Liver (tissue), 8 donors: ENCODE measurements at regions not wholly inside any gene's neighbourhood (a gene's known extent, or its start where the extent isn't known, plus 50 kb on each side); places are given as distances from the start of the nearest gene placed in this dataset.

Source experiments
- DNase-seq: peaks from one replicate; pipeline ENCODE4 v3.0.0-alpha.2; 2017; ENCODE audit warnings: low spot score
- H3K27ac ChIP-seq, 2 donors: one replicate each; pipeline ENCODE4 v1.7.0; 2013; ENCODE audit warnings: inconsistent platforms in 2 of 2, low read length in 2 of 2, control low read depth in 1 of 2, low read depth in 1 of 2, mild to moderate bottlenecking in 1 of 2
- H3K27me3 ChIP-seq, 4 donors: one replicate each; pipeline versions ENCODE4 v1.6.1 to v1.7.0; 2013; ENCODE audit warnings: low read length in 3 of 4, inconsistent platforms in 1 of 4, mild to moderate bottlenecking in 1 of 4, moderate library complexity in 1 of 4; ENCODE audit not compliant: control insufficient read depth in 4 of 4, insufficient read depth in 4 of 4
- H3K36me3 ChIP-seq, 4 donors: one replicate each; pipeline versions ENCODE4 v1.6.1 to v1.7.0; 2013; ENCODE audit warnings: low read length in 3 of 4, mild to moderate bottlenecking in 3 of 4, low read depth in 1 of 4, moderate library complexity in 1 of 4; ENCODE audit not compliant: control insufficient read depth in 4 of 4, insufficient read depth in 3 of 4
- H3K4me1 ChIP-seq, 4 donors: one replicate each; pipeline versions ENCODE4 v1.6.1 to v1.7.0; 2013; ENCODE audit warnings: low read length in 3 of 4, mild to moderate bottlenecking in 3 of 4, moderate library complexity in 1 of 4; ENCODE audit not compliant: control insufficient read depth in 4 of 4, insufficient read depth in 4 of 4
- H3K4me3 ChIP-seq, 3 donors: one replicate each; pipeline versions ENCODE4 v1.6.1 to v1.7.0; 2013; ENCODE audit warnings: low read length in 3 of 3, control low read depth in 1 of 3, low read depth in 1 of 3, mild to moderate bottlenecking in 1 of 3
- H3K9ac ChIP-seq, 2 donors: one replicate each; pipeline ENCODE4 v1.7.0; 2013; ENCODE audit warnings: low read length in 2 of 2, mild to moderate bottlenecking in 2 of 2, moderate library complexity in 2 of 2, control low read depth in 1 of 2, low read depth in 1 of 2
- H3K9me3 ChIP-seq, 4 donors: one replicate each; pipeline versions ENCODE4 v1.6.1 to v1.7.0; 2013; ENCODE audit warnings: low read length in 3 of 4; ENCODE audit not compliant: control insufficient read depth in 4 of 4
- ATF3 ChIP-seq: IDR thresholded peaks from 2 replicates; pipeline ENCODE4 v1.6.1; 2016; ENCODE audit warnings: antibody characterized with exemption
- CTCF ChIP-seq: fragments of 150-350 bp; IDR thresholded peaks from 2 replicates; pipeline ENCODE4 v1.5.1; 2017; ENCODE audit warnings: improper control_type of control experiment, low read depth, low read length; ENCODE audit not compliant: missing input control
- EGR1 ChIP-seq, 2 donors: IDR thresholded peaks; 2 replicates each; pipeline ENCODE4 v1.6.1; 2016 to 2018; ENCODE audit warnings: antibody characterized with exemption in 2 of 2, low read depth in 2 of 2
- FOXA1 ChIP-seq: IDR thresholded peaks from 2 replicates; pipeline ENCODE4 v1.6.1; 2016; ENCODE audit warnings: antibody characterized with exemption
- FOXA2 ChIP-seq: IDR thresholded peaks from 2 replicates; pipeline ENCODE4 v1.6.1; 2016; ENCODE audit warnings: antibody characterized with exemption
- GABPA ChIP-seq, 2 donors: IDR thresholded peaks in 1 of 2; conservative IDR thresholded peaks in 1 of 2; 2 replicates each; pipeline ENCODE4 v1.6.1; 2016; ENCODE audit warnings: antibody characterized with exemption in 2 of 2, mild to moderate bottlenecking in 1 of 2, moderate library complexity in 1 of 2
- HNF4A ChIP-seq, 2 donors: conservative IDR thresholded peaks; 2 replicates each; pipeline ENCODE4 v1.6.1; 2016; ENCODE audit warnings: antibody characterized with exemption in 2 of 2, mild to moderate bottlenecking in 2 of 2
- HNF4G ChIP-seq: IDR thresholded peaks from 2 replicates; pipeline ENCODE4 v1.6.1; 2016; ENCODE audit warnings: antibody characterized with exemption
- JUND ChIP-seq, 2 donors: IDR thresholded peaks; 2 replicates each; pipeline ENCODE4 v1.6.1; 2016; ENCODE audit warnings: antibody characterized with exemption in 2 of 2
- MAX ChIP-seq: IDR thresholded peaks from 2 replicates; pipeline ENCODE4 v1.6.1; 2016; ENCODE audit warnings: antibody characterized with exemption
- RAD21 ChIP-seq, 2 donors: IDR thresholded peaks; 2 replicates each; pipeline ENCODE4 v1.6.1; 2016; ENCODE audit warnings: antibody characterized with exemption in 2 of 2, mild to moderate bottlenecking in 2 of 2
- REST ChIP-seq: IDR thresholded peaks from 2 replicates; pipeline ENCODE4 v1.6.1; 2016; ENCODE audit warnings: antibody characterized with exemption, mild to moderate bottlenecking
- SP1 ChIP-seq: IDR thresholded peaks from 2 replicates; pipeline ENCODE4 v1.6.1; 2018; ENCODE audit warnings: antibody characterized with exemption, mild to moderate bottlenecking
- TAF1 ChIP-seq: conservative IDR thresholded peaks from 2 replicates; pipeline ENCODE4 v1.6.1; 2016; ENCODE audit warnings: antibody characterized with exemption, mild to moderate bottlenecking
- YY1 ChIP-seq: IDR thresholded peaks from 2 replicates; pipeline ENCODE4 v1.6.1; 2016; ENCODE audit warnings: antibody characterized with exemption, mild to moderate bottlenecking
- ZBTB33 ChIP-seq: IDR thresholded peaks from 2 replicates; pipeline ENCODE4 v1.6.1; 2016; ENCODE audit warnings: antibody characterized with exemption
- WGBS: extraction: QIAGEN DNeasy Blood & Tissue Kit; methylation state at CpG from one replicate; pipeline ENCODE4 v1.1.7; 2013; 5-methylcytosine and 5-hydroxymethylcytosine counted together
- donor health status: healthy.
- donor health status: healthy.
- donor health status: healthy.
- donor health status: healthy.
- donor health status: healthy.

- WGBS = 89% methylated on average over 3 of the region's 3 CpGs
Observed at GRCh38 chr1:209417761-209418160, 165.8 kb upstream of the CAMK1G start.

GRCh38 chr1:209420276-209420675 lies 163.2 kb upstream of the CAMK1G start:
- no peak overlapping the region for H3K9ac ChIP-seq
- 84% methylated on average over 4 of the region's 4 CpGs for WGBS

More at GRCh38 chr1:209417761-209418160, 165.8 kb upstream of the CAMK1G start:
- Histone ChIP-seq H3K27me3 (no peaks in the 10 kb centered on the region), H3K9me3 (no peaks in the 10 kb centered on the region), H3K4me1 (no peaks in the 10 kb centered on the region), H3K4me3 (no peak overlapping the region), H3K27ac (no peak overlapping the region), H3K36me3 (no peaks in the 10 kb centered on the region), H3K9ac (no peak overlapping the region)
- TF ChIP-seq JUND (IDR thresholded peaks at IDR 0.05) (no peak), HNF4G (no peak), ZBTB33 (no peak), HNF4A (conservative IDR thresholded peaks at IDR 0.05) (no peak), RAD21 (IDR thresholded peaks at IDR 0.05) (no peak), GABPA (IDR thresholded peaks at IDR 0.05 in 1 of 2, conservative IDR thresholded peaks at IDR 0.05 in 1 of 2) (no peak)
- no peak for DNase-seq

GRCh38 chr1:209421186-209421585 lies 162.3 kb upstream of the CAMK1G start:
- TF ChIP-seq HNF4A (conservative IDR thresholded peaks at IDR 0.05) (no peak), TAF1 (no peak), HNF4G (no peak), RAD21 (IDR thresholded peaks at IDR 0.05) (no peak), FOXA2 (no peak), ZBTB33 (no peak), EGR1 (IDR thresholded peaks at IDR 0.05; ENCODE audit: low read depth in 2 of 2) (no peak), FOXA1 (no peak), SP1 (no peak), CTCF (no peak), MAX (no peak), YY1 (no peak), JUND (IDR thresholded peaks at IDR 0.05) (no peak), REST (no peak)
- no peak overlapping the region for H3K4me3 ChIP-seq
- peaks cover 0 to 3% (median 0%) of the 10 kb centered on the region in 4 donors for H3K27me3 ChIP-seq
- no peaks in the 10 kb centered on the region for H3K9me3 ChIP-seq
- H3K27ac ChIP-seq = no peak overlapping the region
- DNase-seq = no peak
- H3K4me1 ChIP-seq = no peaks in the 10 kb centered on the region
- WGBS = 75% methylated on average over 4 of the region's 4 CpGs
- no peaks in the 10 kb centered on the region for H3K36me3 ChIP-seq
- no peak overlapping the region for H3K9ac ChIP-seq

More at GRCh38 chr1:209420276-209420675, 163.2 kb upstream of the CAMK1G start:
- Histone ChIP-seq H3K4me3 (no peak overlapping the region), H3K27ac (no peak overlapping the region), H3K4me1 (no peaks in the 10 kb centered on the region), H3K9me3 (no peaks in the 10 kb centered on the region), H3K36me3 (no peaks in the 10 kb centered on the region), H3K27me3 (peaks cover 0 to under 1% (median 0%) of the 10 kb centered on the region in 4 donors)
- DNase-seq = no peak
- TF ChIP-seq ATF3 = no peak
